ENCODE measurements at regions not wholly inside any gene's neighbourhood (a gene's known extent, or its start where the extent isn't known, plus 50 kb on each side); places are given as distances from the start of the nearest gene placed in this dataset.

GRCh38 chr5:125046838-125047237, 300.4 kb upstream of the ZNF608 start:
- 89 to 100% methylated on average over 1 of the region's 1 CpG for WGBS, 2 donors
- no peak overlapping the region for H3K4me3 ChIP-seq
- no peaks in the 10 kb centered on the region for H3K36me3 ChIP-seq
- no peak overlapping the region for H3K27ac ChIP-seq
- peaks cover 0 to 3% (median 0%) of the 10 kb centered on the region in 4 donors for H3K9me3 ChIP-seq
- TF ChIP-seq POLR2A (IDR thresholded peaks at IDR 0.05) = no peak
- TF ChIP-seq EP300 (IDR thresholded peaks at IDR 0.05) = no peak
- TF ChIP-seq CTCF (IDR thresholded peaks at IDR 0.05) = no peak
- H3K4me1 ChIP-seq = peaks cover 0 to 24% (median 7%) of the 10 kb centered on the region in 4 donors
- no peak for DNase-seq (ENCODE audit: low spot score in 2 of 2)
- no peaks in the 10 kb centered on the region for H3K27me3 ChIP-seq

GRCh38 chr5:125047871-125048270, 301.4 kb upstream of the ZNF608 start:
- whole genome bisulfite sequencing, 2 donors = 94 to 96% methylated on average over 3 of the region's 3 CpGs
- Histone ChIP-seq H3K36me3 (no peaks in the 10 kb centered on the region), H3K4me1 (peaks cover 0 to 14% (median 3%) of the 10 kb centered on the region in 4 donors), H3K4me3 (no peak overlapping the region), H3K27ac (no peak overlapping the region), H3K27me3 (no peaks in the 10 kb centered on the region), H3K9me3 (peaks cover 0 to 3% (median 0%) of the 10 kb centered on the region in 4 donors)
- DNase-seq (ENCODE audit: low spot score in 2 of 2) = no peak
- no peak for TF ChIP-seq CTCF (IDR thresholded peaks at IDR 0.05)
- TF ChIP-seq EP300 (IDR thresholded peaks at IDR 0.05) = no peak
- TF ChIP-seq POLR2A (IDR thresholded peaks at IDR 0.05) = no peak

GRCh38 chr5:125049721-125050702, 303.6 kb upstream of the ZNF608 start:
- 50 to 56% methylated on average over 6 of the region's 6 CpGs for WGBS, 2 donors
- DNase-seq (ENCODE audit: low spot score in 2 of 2) = no peak
- Histone ChIP-seq H3K27ac (no peak overlapping the region), H3K27me3 (no peaks in the 10 kb centered on the region), H3K4me3 (no peak overlapping the region), H3K36me3 (no peaks in the 10 kb centered on the region), H3K4me1 (no peaks in the 10 kb centered on the region), H3K9me3 (peaks cover 0 to 3% (median 0%) of the 10 kb centered on the region in 4 donors)
- TF ChIP-seq CTCF (IDR thresholded peaks at IDR 0.05) (no peak), POLR2A (IDR thresholded peaks at IDR 0.05) (no peak), EP300 (IDR thresholded peaks at IDR 0.05) (no peak)

- Histone ChIP-seq H3K27ac (no peak overlapping the region), H3K27me3 (no peaks in the 10 kb centered on the region), H3K4me1 (no peaks in the 10 kb centered on the region), H3K36me3 (no peaks in the 10 kb centered on the region), H3K9me3 (peaks cover 0 to 3% (median 0%) of the 10 kb centered on the region in 4 donors), H3K4me3 (no peak overlapping the region)
- WGBS, 2 donors = 50 to 100% methylated on average over 1 of the region's 1 CpG
- DNase-seq (ENCODE audit: low spot score in 2 of 2) = no peak
- TF ChIP-seq CTCF (IDR thresholded peaks at IDR 0.05) (no peak), EP300 (IDR thresholded peaks at IDR 0.05) (no peak), POLR2A (IDR thresholded peaks at IDR 0.05) (no peak)
These were observed 304.5 kb upstream of the ZNF608 start for GRCh38 chr5:125050926-125051325.

- 86 to 91% methylated on average over 7 of the region's 7 CpGs for WGBS, 2 donors
- TF ChIP-seq POLR2A (IDR thresholded peaks at IDR 0.05) (no peak), EP300 (IDR thresholded peaks at IDR 0.05) (no peak), CTCF (IDR thresholded peaks at IDR 0.05) (no peak)
- no peak for DNase-seq (ENCODE audit: low spot score in 2 of 2)
These were observed 306.1 kb upstream of the ZNF608 start for GRCh38 chr5:125052584-125052983.

More at GRCh38 chr5:125052584-125052983, 306.1 kb upstream of the ZNF608 start:
- Histone ChIP-seq H3K9me3 (peaks cover 0 to 3% (median 0%) of the 10 kb centered on the region in 4 donors), H3K27ac (no peak overlapping the region), H3K4me1 (peaks cover 0 to 16% (median 0%) of the 10 kb centered on the region in 4 donors), H3K36me3 (no peaks in the 10 kb centered on the region), H3K4me3 (no peak overlapping the region), H3K27me3 (no peaks in the 10 kb centered on the region)

Data from tibial nerve (tissue), 4 donors.